ENCODE measurements at regions not wholly inside any gene's neighbourhood (a gene's known extent, or its start where the extent isn't known, plus 50 kb on each side); places are given as distances from the start of the nearest gene placed in this dataset.
"Not testable (repeated sequence)": the region's sequence is repeated elsewhere in the genome, so short reads cannot be mapped to it uniquely, and the experiment has no call there.

- no peak for DNase-seq (ENCODE audit: low read depth)
- TF ChIP-seq CTCF (IDR thresholded peaks at IDR 0.05; ENCODE audit: low read length, missing control alignments) = no peak
- no peak overlapping the region for H3K4me3 ChIP-seq (replicated peaks; ENCODE audit: low read depth, low read length)
Observed at GRCh38 chr10:80952436-80952835, 414.7 kb downstream of the SH2D4B start.

- no peak for TF ChIP-seq CTCF (IDR thresholded peaks at IDR 0.05; ENCODE audit: low read length, missing control alignments)
- DNase-seq (ENCODE audit: low read depth) = no peak
- H3K4me3 ChIP-seq (replicated peaks; ENCODE audit: low read depth, low read length) = no peak overlapping the region
Observed at GRCh38 chr10:80957161-80957560, 419.5 kb downstream of the SH2D4B start.

GRCh38 chr10:80964179-80964578 is 426.5 kb downstream of the SH2D4B start:
- TF ChIP-seq CTCF (IDR thresholded peaks at IDR 0.05; ENCODE audit: low read length, missing control alignments) = no peak
- no peak overlapping the region for H3K4me3 ChIP-seq (replicated peaks; ENCODE audit: low read depth, low read length)
- DNase-seq (ENCODE audit: low read depth) = no peak

GRCh38 chr10:80964955-80965614 is 427.4 kb downstream of the SH2D4B start:
- no peak for TF ChIP-seq CTCF (IDR thresholded peaks at IDR 0.05; ENCODE audit: low read length, missing control alignments)
- no peak for DNase-seq (ENCODE audit: low read depth)
- H3K4me3 ChIP-seq (replicated peaks; ENCODE audit: low read depth, low read length) = no peak overlapping the region

GRCh38 chr10:80966326-80966986 is 428.8 kb downstream of the SH2D4B start:
- TF ChIP-seq CTCF (IDR thresholded peaks at IDR 0.05; ENCODE audit: low read length, missing control alignments) = no peak

GRCh38 chr10:80967357-80967756 is 429.7 kb downstream of the SH2D4B start:
- DNase-seq (ENCODE audit: low read depth); H3K4me3 ChIP-seq (replicated peaks; ENCODE audit: low read depth, low read length): not testable (repeated sequence)

More at GRCh38 chr10:80966326-80966986, 428.8 kb downstream of the SH2D4B start:
- no peak overlapping the region for H3K4me3 ChIP-seq (replicated peaks; ENCODE audit: low read depth, low read length)
- DNase-seq (ENCODE audit: low read depth) = no peak

- no peak for DNase-seq (ENCODE audit: low read depth)
- H3K4me3 ChIP-seq (replicated peaks; ENCODE audit: low read depth, low read length) = no peak overlapping the region
- TF ChIP-seq CTCF (IDR thresholded peaks at IDR 0.05; ENCODE audit: low read length, missing control alignments) = no peak
Observed at GRCh38 chr10:80968903-80969302, 431.2 kb downstream of the SH2D4B start.
